ENCODE measurements at regions not wholly inside any gene's neighbourhood (a gene's known extent, or its start where the extent isn't known, plus 50 kb on each side); places are given as distances from the start of the nearest gene placed in this dataset.

- no peak for TF ChIP-seq CTCF (conservative IDR thresholded peaks at IDR 0.05)
- TF ChIP-seq ZFX (IDR thresholded peaks at IDR 0.05) = no peak
Measured at GRCh38 chr2:113341191-113341869, 62.6 kb upstream of the PAX8 start.

All from C4-2B (cell line).